Loucy (cell line): ENCODE measurements at regions not wholly inside any gene's neighbourhood (a gene's known extent, or its start where the extent isn't known, plus 50 kb on each side); places are given as distances from the start of the nearest gene placed in this dataset.

Source experiments
- H2AFZ ChIP-seq: fragments of 200-600 bp; sonication (generic); 2 replicates; pipeline ENCODE4 v1.6.0; 2016; ENCODE audit warnings: antibody characterized with exemption, mild to moderate bottlenecking, low read length, moderate library complexity
- H3F3A ChIP-seq: fragments of 200-600 bp; 2 replicates; pipeline ENCODE4 v1.6.0; 2016; ENCODE audit warnings: antibody characterized with exemption, low read depth, mild to moderate bottlenecking
- H3K27me3 ChIP-seq: fragments of 200-600 bp; sonication (generic); 2 replicates; pipeline ENCODE4 v1.6.1; 2014; ENCODE audit warnings: low read length, mild to moderate bottlenecking; ENCODE audit not compliant: insufficient read depth, poor library complexity, severe bottlenecking
- H3K36me3 ChIP-seq: fragments of 200-600 bp; sonication (generic); 2 replicates; pipeline ENCODE4 v1.6.1; 2016; ENCODE audit warnings: low read length; ENCODE audit not compliant: insufficient read depth
- H3K4me1 ChIP-seq: fragments of 200-600 bp; sonication (generic); 2 replicates; pipeline ENCODE4 v1.5.1; 2014; ENCODE audit warnings: low read length, mild to moderate bottlenecking; ENCODE audit not compliant: insufficient read depth, poor library complexity, severe bottlenecking
- H3K4me2 ChIP-seq: fragments of 200-600 bp; sonication (generic); 2 replicates; pipeline ENCODE4 v1.6.0; 2014; ENCODE audit warnings: antibody characterized with exemption, low read length, low read depth, mild to moderate bottlenecking; ENCODE audit not compliant: poor library complexity, severe bottlenecking
- H3K4me3 ChIP-seq: fragments of 200-600 bp; sonication (generic); 2 replicates; pipeline ENCODE4 v1.5.1; 2014; ENCODE audit warnings: low read length, mild to moderate bottlenecking, mixed read lengths; ENCODE audit not compliant: poor library complexity, severe bottlenecking
- H3K79me2 ChIP-seq: fragments of 200-600 bp; sonication (generic); 2 replicates; pipeline ENCODE4 v1.6.1; 2014; ENCODE audit warnings: low read length; ENCODE audit not compliant: insufficient read depth
- H3K9ac ChIP-seq: fragments of 200-600 bp; sonication (generic); 2 replicates; pipeline ENCODE4 v1.6.0; 2014; ENCODE audit warnings: mild to moderate bottlenecking, low read depth, low read length, moderate library complexity; ENCODE audit not compliant: poor library complexity, severe bottlenecking
- H3K9me2 ChIP-seq: fragments of 200-600 bp; sonication (generic); replicated peaks from 2 replicates; pipeline ENCODE4 v1.6.1; 2016; ENCODE audit warnings: low read depth, low read length, mixed read lengths
- H3K9me3 ChIP-seq: fragments of 200-600 bp; sonication (generic); 2 replicates; pipeline ENCODE4 v1.6.1; 2014; ENCODE audit warnings: mild to moderate bottlenecking, antibody characterized with exemption, low read length, low read depth; ENCODE audit not compliant: insufficient read depth
- H4K20me1 ChIP-seq: fragments of 200-600 bp; sonication (generic); 2 replicates; pipeline ENCODE4 v1.6.0; 2014; ENCODE audit warnings: antibody characterized with exemption, low read length, mild to moderate bottlenecking; ENCODE audit not compliant: insufficient read depth, poor library complexity, severe bottlenecking
- CTCF ChIP-seq: fragments of 200-600 bp; sonication (generic); conservative IDR thresholded peaks from 2 replicates; pipeline ENCODE4 v1.5.1; 2014; ENCODE audit warnings: mild to moderate bottlenecking, antibody characterized with exemption, low read length
- EZH2phosphoT487 ChIP-seq: fragments of 200-600 bp; IDR thresholded peaks from 2 replicates; pipeline ENCODE4 v1.6.1; 2018; ENCODE audit warnings: antibody characterized with exemption, mild to moderate bottlenecking, moderate library complexity, borderline replicate concordance

- no peak overlapping the region for H3K4me3 ChIP-seq
- H2AFZ ChIP-seq = no peak overlapping the region
- H3K4me1 ChIP-seq = no peaks in the 10 kb centered on the region
- H3K27me3 ChIP-seq = no peaks in the 10 kb centered on the region
- H3K9ac ChIP-seq = no peak overlapping the region
- no peaks in the 10 kb centered on the region for H4K20me1 ChIP-seq
- H3F3A ChIP-seq = no peaks in the 10 kb centered on the region
- H3K4me2 ChIP-seq = no peak overlapping the region
- no peaks in the 10 kb centered on the region for H3K79me2 ChIP-seq
- no peaks in the 10 kb centered on the region for H3K9me3 ChIP-seq
- H3K9me2 ChIP-seq = no peaks in the 10 kb centered on the region
- TF ChIP-seq EZH2phosphoT487 = no peak
- no peaks in the 10 kb centered on the region for H3K36me3 ChIP-seq
These were observed 230.1 kb downstream of the EBLN2 start for GRCh38 chr3:73291541-73291940.

GRCh38 chr3:73292220-73292619 is 230.8 kb downstream of the EBLN2 start:
- H3K9me3 ChIP-seq = no peaks in the 10 kb centered on the region
- TF ChIP-seq CTCF (no peak), EZH2phosphoT487 (no peak)
- H3K9ac ChIP-seq = no peak overlapping the region
- H3K79me2 ChIP-seq = no peaks in the 10 kb centered on the region
- no peak overlapping the region for H2AFZ ChIP-seq
- no peak overlapping the region for H3K4me3 ChIP-seq
- no peaks in the 10 kb centered on the region for H3K9me2 ChIP-seq
- no peak overlapping the region for H3K4me2 ChIP-seq
- H3K36me3 ChIP-seq = no peaks in the 10 kb centered on the region
- no peaks in the 10 kb centered on the region for H3K27me3 ChIP-seq
- H3K4me1 ChIP-seq = no peaks in the 10 kb centered on the region
- no peaks in the 10 kb centered on the region for H3F3A ChIP-seq
- H4K20me1 ChIP-seq = no peaks in the 10 kb centered on the region

GRCh38 chr3:73294537-73294936 is 233.1 kb downstream of the EBLN2 start:
- no peaks in the 10 kb centered on the region for H4K20me1 ChIP-seq
- H3K9ac ChIP-seq = no peak overlapping the region
- H2AFZ ChIP-seq = no peak overlapping the region
- H3K9me3 ChIP-seq = no peaks in the 10 kb centered on the region
- no peaks in the 10 kb centered on the region for H3K9me2 ChIP-seq
- no peaks in the 10 kb centered on the region for H3K79me2 ChIP-seq
- H3K4me2 ChIP-seq = no peak overlapping the region
- no peaks in the 10 kb centered on the region for H3F3A ChIP-seq
- no peaks in the 10 kb centered on the region for H3K36me3 ChIP-seq
- TF ChIP-seq EZH2phosphoT487 (no peak), CTCF (no peak)
- no peaks in the 10 kb centered on the region for H3K27me3 ChIP-seq
- no peak overlapping the region for H3K4me3 ChIP-seq
- H3K4me1 ChIP-seq = no peaks in the 10 kb centered on the region

- Histone ChIP-seq H3K4me1 (no peaks in the 10 kb centered on the region), H3K79me2 (no peaks in the 10 kb centered on the region), H3K4me3 (no peak overlapping the region), H3K9me3 (no peaks in the 10 kb centered on the region), H3K36me3 (no peaks in the 10 kb centered on the region), H3F3A (no peaks in the 10 kb centered on the region), H3K27me3 (no peaks in the 10 kb centered on the region), H3K9ac (no peak overlapping the region), H2AFZ (no peak overlapping the region), H3K9me2 (no peaks in the 10 kb centered on the region), H3K4me2 (no peak overlapping the region), H4K20me1 (no peaks in the 10 kb centered on the region)
- TF ChIP-seq CTCF (no peak), EZH2phosphoT487 (no peak)
These were observed 234.6 kb downstream of the EBLN2 start for GRCh38 chr3:73295876-73296635.
